SK-N-SH (cell line): ENCODE measurements at regions not wholly inside any gene's neighbourhood (a gene's known extent, or its start where the extent isn't known, plus 50 kb on each side); places are given as distances from the start of the nearest gene placed in this dataset.

Source experiments
- EZH2phosphoT487 ChIP-seq: fragments of 200-600 bp; sonication (generic); IDR thresholded peaks from 2 replicates; pipeline ENCODE4 v1.6.1; 2017; ENCODE audit warnings: low read depth, mixed run types, mild to moderate bottlenecking, antibody characterized with exemption, moderate library complexity, borderline replicate concordance
- RAD21 ChIP-seq: IDR thresholded peaks from 2 replicates; pipeline ENCODE4 v1.6.1; 2012; ENCODE audit warnings: mild to moderate bottlenecking, low read length

DNA sequence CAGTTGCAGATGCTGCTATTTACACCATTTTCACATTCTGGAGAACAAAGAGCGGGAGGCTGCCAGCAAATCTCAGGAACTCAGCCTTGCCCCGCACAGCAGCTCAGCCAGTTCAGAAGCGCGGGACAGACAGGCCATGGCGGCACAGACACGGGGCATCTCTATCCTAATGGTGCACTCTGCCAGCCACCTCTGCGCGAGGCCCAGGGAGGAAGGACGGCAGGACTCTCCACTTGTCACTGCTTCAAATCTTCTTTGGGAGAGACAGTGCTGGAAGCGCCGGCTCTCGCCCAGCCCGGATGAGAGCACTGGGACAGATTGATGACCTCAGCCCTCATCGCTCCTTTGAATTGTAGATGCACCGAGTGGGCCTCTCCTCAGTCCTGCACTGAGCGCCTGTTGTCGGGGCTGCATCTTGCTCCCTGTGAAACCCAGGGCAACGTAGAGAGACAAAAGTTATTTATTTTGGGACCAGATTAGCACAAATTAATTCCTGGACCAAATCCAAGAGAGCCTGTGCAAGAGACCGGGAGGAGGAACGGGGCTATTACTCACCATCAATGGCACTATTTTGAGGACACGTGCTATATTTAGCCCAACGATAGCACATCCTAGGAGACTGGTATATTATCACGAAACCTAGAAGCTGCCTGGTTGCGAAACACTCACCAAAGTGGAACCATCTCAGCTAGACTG, 211.4 kb upstream of the SMIM21 start:
- TF ChIP-seq RAD21 (no peak), EZH2phosphoT487 (no peak)
